GM12874 (cell line): ENCODE measurements at regions not wholly inside any gene's neighbourhood (a gene's known extent, or its start where the extent isn't known, plus 50 kb on each side); places are given as distances from the start of the nearest gene placed in this dataset.

Experiments used
- TF ChIP-seq, protein P1 (sequence below): IDR thresholded peaks from 2 replicates; pipeline ENCODE4 v1.5.1; 2011; ENCODE audit warnings: low read depth, mild to moderate bottlenecking, control low read depth, low read length, moderate library complexity; ENCODE audit not compliant: insufficient read depth

GRCh38 chr4:36757580-36758311, 476.3 kb downstream of the DTHD1 start:
- TF ChIP-seq, protein P1, sequence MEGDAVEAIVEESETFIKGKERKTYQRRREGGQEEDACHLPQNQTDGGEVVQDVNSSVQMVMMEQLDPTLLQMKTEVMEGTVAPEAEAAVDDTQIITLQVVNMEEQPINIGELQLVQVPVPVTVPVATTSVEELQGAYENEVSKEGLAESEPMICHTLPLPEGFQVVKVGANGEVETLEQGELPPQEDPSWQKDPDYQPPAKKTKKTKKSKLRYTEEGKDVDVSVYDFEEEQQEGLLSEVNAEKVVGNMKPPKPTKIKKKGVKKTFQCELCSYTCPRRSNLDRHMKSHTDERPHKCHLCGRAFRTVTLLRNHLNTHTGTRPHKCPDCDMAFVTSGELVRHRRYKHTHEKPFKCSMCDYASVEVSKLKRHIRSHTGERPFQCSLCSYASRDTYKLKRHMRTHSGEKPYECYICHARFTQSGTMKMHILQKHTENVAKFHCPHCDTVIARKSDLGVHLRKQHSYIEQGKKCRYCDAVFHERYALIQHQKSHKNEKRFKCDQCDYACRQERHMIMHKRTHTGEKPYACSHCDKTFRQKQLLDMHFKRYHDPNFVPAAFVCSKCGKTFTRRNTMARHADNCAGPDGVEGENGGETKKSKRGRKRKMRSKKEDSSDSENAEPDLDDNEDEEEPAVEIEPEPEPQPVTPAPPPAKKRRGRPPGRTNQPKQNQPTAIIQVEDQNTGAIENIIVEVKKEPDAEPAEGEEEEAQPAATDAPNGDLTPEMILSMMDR, result no peak

DNA sequence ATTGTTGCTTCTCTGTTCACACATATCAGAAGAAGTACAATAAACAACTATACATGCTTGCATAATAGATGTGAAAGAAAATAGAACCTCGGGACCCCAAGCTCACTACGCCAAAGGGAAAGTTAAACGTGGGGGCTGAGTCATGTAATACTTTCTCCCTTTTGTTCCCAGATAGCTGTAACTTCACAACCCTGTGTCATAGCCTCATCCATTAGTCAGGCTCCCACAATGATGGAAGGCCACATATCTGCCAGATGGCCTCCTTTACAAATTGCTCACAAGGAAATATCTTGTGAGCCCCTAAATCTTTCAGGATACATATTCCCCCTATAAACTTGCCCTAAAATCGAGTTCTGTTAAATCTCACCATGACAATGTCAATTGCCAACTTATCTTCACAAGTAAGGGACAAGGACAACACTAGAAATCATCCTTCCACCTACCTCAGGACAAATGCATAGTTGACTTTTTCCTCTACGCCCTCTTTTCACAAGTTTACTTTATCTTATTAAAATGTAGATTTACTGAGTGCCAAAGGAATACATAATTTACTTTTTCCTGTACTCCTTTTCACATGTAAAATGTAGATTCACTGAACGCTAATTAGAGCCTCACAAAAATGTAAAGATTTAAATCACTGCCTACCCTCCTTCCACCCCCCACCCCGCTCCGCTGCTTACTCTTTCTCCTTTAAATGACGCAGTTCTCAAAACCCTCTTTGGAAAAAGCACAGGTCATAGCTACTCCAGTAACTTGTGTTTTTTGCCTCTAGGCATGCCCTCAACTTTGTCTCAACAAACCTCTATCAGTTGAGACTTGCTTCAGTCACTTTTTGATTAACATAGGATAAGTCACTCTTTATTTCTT, 477.1 kb downstream of the DTHD1 start:
- TF ChIP-seq, protein P1, result no peak

DNA sequence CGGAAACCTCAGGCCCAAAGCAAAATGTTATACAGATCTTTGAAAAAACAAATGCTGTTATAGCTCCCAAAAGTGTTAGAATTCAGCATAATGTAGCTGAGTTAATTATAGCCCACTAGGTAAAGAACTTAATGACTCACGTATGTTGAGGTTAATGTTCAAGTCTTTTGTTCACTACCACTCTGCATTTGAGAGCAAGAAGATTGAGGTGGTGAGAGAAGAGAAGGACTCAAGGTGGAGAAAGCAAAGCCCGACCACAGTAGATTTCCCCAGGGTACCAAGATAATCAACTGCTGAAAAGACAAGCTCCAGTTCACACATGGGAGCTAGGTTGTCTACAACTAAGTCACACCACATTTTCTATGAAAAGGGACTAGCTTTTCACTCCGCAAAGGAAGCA, 480.2 kb downstream of the DTHD1 start:
- TF ChIP-seq, protein P1, result no peak

- TF ChIP-seq, protein P1, result no peak
Observed at GRCh38 chr4:36763814-36764213, 480.7 kb upstream of the NWD2 start.

DNA sequence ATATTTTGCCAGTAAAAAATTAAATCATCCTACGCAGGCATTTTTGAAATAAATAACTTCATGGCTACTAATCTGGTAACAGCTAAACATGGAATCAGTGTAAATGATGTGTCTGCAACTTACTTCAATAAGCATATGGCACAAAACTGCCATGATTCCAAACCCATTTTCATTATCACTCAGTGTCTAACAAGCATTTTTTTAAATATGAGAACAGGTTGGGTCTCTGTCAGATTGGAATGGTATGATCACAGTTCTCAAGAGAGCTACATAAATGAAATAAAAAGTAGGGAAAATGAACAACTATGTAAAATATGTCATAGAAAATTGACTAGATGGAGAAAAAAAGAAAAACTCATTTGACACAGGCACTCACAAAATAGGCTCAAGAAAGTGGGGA, 476.9 kb upstream of the NWD2 start:
- TF ChIP-seq, protein P1, result no peak

- TF ChIP-seq, protein P1, result no peak
Observed at GRCh38 chr4:36771411-36772153, 473.0 kb upstream of the NWD2 start.

DNA sequence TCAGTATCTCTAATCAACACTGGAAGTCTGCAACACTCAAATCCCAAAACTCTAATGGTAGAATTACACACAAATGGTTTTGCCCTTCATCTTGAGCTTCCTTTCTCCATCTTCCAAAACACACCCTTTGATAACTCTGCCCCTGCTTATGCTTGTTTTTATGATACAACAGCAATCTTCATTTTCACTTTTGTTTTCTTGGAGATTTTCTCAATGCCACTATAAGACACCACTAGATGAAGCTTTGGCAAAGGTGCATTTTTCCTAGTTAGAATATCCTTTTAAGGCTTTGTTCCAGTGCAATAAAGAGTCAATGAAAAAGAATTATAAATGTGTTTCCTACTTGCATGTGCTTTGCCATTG, 472.4 kb upstream of the NWD2 start:
- TF ChIP-seq, protein P1, result no peak
